HUES6 (cell line): ENCODE measurements at regions not wholly inside any gene's neighbourhood (a gene's known extent, or its start where the extent isn't known, plus 50 kb on each side); places are given as distances from the start of the nearest gene placed in this dataset.
"Not testable (repeated sequence)": the region's sequence is repeated elsewhere in the genome, so short reads cannot be mapped to it uniquely, and the experiment has no call there.

Experiments used
- H3K27ac ChIP-seq: 2 replicates; pipeline ENCODE4 v1.7.0; 2013; ENCODE audit warnings: low read depth, mild to moderate bottlenecking, low read length, inconsistent platforms
- H3K27me3 ChIP-seq: 2 replicates; pipeline ENCODE4 v1.6.1; 2013; ENCODE audit warnings: low read length; ENCODE audit not compliant: control insufficient read depth, insufficient read depth
- H3K36me3 ChIP-seq: 2 replicates; pipeline ENCODE4 v1.6.1; 2013; ENCODE audit warnings: low read length; ENCODE audit not compliant: control insufficient read depth, insufficient read depth
- H3K4me1 ChIP-seq: 2 replicates; pipeline ENCODE4 v1.6.1; 2013; ENCODE audit warnings: low read length; ENCODE audit not compliant: control insufficient read depth, insufficient read depth
- H3K4me3 ChIP-seq: 2 replicates; pipeline ENCODE4 v1.5.1; 2013; ENCODE audit warnings: low read depth, low read length
- H3K9ac ChIP-seq: one replicate; pipeline ENCODE4 v1.6.1; 2013; ENCODE audit warnings: mild to moderate bottlenecking, low read length
- H3K9me3 ChIP-seq: 2 replicates; pipeline ENCODE4 v1.6.1; 2013; ENCODE audit warnings: low read depth, low read length; ENCODE audit not compliant: control insufficient read depth, insufficient read depth

DNA sequence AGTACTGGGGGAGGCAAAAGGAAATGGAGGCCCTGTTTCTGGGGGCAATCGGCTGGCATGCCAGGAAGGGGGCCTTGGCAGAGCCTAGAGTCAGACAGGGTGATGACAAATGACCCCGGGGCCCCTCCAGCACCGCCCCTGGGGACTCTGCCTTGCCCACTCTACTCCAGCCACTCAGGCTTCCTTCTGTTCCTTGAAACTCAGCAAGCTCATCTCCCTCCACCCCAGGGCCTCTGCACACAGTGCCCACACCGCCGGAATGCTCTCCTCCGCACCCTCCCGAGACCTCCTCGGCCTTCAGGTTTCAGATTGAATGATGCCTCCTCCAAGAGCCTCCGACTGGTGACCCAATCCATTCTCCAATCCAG lies 122.5 kb upstream of the ZBTB40 start:
- no peaks in the 10 kb centered on the region for H3K9me3 ChIP-seq
- no peak overlapping the region for H3K27ac ChIP-seq
- H3K4me3 ChIP-seq = no peak overlapping the region
- no peak overlapping the region for H3K9ac ChIP-seq
- no peaks in the 10 kb centered on the region; the same call in 1 of the 2 replicates for H3K4me1 ChIP-seq
- no peaks in the 10 kb centered on the region for H3K36me3 ChIP-seq
- H3K27me3 ChIP-seq = no peaks in the 10 kb centered on the region

DNA sequence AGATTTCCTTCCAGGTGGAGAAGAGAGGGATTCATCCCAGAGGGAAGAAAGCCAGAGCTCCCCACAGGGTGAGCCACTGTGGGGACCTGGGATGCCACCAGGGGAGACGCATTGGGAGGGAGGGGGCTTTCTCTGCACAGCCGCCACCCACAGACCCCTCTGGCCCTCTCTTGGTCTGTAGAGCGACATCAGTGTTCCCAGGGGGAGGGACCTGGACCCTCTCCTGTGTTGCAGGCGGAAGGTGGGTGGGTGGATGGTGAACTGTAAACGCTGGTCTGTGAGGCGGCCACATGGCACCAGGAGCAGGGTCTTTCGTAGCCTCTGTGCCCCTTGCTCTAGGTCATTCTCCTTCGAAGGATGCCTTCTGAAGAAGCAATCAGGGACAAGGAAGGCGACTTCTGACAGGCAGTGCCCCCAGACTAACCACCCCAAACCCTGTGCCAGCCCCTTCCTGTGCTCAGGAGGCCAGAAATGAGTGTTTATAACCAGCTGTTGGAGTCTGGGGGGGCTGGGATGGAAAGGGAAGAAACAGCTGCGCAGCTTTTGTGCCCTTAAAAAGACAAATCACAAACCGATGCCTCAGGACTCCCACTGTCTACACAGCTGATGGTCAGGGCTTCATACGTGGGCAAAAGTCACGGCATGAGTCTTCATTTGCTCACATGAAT lies 121.4 kb upstream of the ZBTB40 start:
- H3K27ac ChIP-seq = no peak overlapping the region
- H3K36me3 ChIP-seq = no peaks in the 10 kb centered on the region
- H3K9me3 ChIP-seq = no peaks in the 10 kb centered on the region
- H3K9ac ChIP-seq = no peak overlapping the region
- no peaks in the 10 kb centered on the region for H3K27me3 ChIP-seq
- H3K4me1 ChIP-seq = no peaks in the 10 kb centered on the region; the same call in 1 of the 2 replicates
- no peak overlapping the region for H3K4me3 ChIP-seq

DNA sequence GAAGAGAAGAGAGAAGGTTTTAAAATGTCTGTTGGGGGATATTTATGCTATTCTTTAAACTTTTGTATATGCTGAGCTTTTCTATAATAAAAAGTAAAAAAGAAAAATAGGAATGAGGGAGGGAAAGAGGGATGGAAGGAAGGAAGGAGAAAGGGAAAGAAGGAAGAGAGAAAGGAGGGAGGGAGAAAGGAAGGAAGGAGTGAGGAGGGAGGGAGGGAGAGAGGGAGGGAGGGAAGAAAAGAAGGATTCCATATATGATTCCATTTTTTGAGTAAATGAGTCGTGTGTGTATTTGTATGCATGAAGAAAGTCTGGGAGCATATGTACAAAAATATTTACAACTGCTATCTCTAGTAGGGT lies 120.9 kb upstream of the ZBTB40 start:
- H3K4me3 ChIP-seq = no peak overlapping the region
- H3K9ac ChIP-seq = no peak overlapping the region
- H3K4me1 ChIP-seq = no peaks in the 10 kb centered on the region; the same call in 1 of the 2 replicates
- no peaks in the 10 kb centered on the region; the same call in 1 of the 2 replicates for H3K27me3 ChIP-seq
- H3K9me3 ChIP-seq = no peaks in the 10 kb centered on the region
- no peaks in the 10 kb centered on the region for H3K36me3 ChIP-seq
- no peak overlapping the region for H3K27ac ChIP-seq

DNA sequence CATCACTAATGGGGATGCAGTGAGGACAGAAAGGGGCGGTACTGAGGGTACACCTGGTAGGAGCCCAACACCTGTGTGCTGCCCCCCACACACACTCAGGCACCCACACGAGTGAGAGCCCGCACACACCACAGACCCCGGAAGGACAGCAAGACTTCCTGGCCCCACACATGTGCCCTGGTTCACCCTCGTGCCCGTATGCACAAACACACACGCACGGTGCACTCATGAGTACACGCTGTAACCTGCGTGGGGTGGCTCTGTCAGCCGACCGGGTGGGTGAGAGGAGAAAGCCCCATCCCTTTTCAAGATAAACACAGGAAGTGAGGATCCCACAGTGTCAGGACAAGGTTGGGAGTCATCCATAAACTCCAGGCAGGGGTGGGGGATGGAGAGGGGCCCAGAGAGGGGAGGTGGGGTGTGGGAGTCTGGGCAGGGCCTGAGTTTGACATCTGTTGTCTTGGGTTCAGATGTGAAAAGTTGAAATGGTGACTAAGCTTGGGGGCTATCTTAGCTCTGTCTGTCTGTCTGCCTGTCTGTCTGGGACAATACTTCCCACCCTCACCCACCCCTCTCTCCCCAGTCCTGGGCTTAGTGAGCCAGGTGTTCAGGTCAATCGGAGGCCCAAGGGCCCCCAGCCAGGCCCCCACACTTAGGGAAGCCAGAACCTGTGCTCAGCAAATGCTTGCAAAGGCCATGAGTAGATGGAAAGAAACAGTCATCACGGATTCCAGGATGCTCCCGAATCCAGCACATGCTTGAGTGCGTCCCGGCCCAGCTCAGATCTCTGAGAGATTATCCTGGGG lies 119.8 kb upstream of the ZBTB40 start:
- Histone ChIP-seq H3K36me3 (no peaks in the 10 kb centered on the region), H3K4me1 (no peaks in the 10 kb centered on the region), H3K4me3 (no peak overlapping the region), H3K27me3 (no peaks in the 10 kb centered on the region; the same call in 1 of the 2 replicates), H3K27ac (no peak overlapping the region), H3K9me3 (no peaks in the 10 kb centered on the region), H3K9ac (no peak overlapping the region)

DNA sequence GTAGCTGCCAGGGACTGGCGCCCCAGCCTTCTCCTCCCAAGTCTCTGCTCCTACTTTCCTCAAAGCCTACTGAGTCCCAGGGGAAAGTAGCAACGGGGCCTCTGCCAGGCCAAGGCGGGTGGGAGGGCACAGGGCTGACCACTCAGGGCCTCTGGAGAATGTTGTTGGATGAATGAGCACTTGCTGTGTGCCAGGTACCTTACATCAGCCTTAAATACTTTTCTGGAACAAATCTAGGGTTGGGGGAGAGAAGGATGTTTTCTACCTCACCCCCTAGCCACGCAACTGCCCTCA lies 119.3 kb upstream of the ZBTB40 start:
- H3K4me3 ChIP-seq = no peak overlapping the region
- H3K9ac ChIP-seq = no peak overlapping the region
- H3K27me3 ChIP-seq = peaks cover 2% of the 10 kb centered on the region; the same call in 1 of the 2 replicates
- H3K27ac ChIP-seq = no peak overlapping the region
- no peaks in the 10 kb centered on the region for H3K9me3 ChIP-seq
- no peaks in the 10 kb centered on the region for H3K4me1 ChIP-seq
- H3K36me3 ChIP-seq = no peaks in the 10 kb centered on the region

DNA sequence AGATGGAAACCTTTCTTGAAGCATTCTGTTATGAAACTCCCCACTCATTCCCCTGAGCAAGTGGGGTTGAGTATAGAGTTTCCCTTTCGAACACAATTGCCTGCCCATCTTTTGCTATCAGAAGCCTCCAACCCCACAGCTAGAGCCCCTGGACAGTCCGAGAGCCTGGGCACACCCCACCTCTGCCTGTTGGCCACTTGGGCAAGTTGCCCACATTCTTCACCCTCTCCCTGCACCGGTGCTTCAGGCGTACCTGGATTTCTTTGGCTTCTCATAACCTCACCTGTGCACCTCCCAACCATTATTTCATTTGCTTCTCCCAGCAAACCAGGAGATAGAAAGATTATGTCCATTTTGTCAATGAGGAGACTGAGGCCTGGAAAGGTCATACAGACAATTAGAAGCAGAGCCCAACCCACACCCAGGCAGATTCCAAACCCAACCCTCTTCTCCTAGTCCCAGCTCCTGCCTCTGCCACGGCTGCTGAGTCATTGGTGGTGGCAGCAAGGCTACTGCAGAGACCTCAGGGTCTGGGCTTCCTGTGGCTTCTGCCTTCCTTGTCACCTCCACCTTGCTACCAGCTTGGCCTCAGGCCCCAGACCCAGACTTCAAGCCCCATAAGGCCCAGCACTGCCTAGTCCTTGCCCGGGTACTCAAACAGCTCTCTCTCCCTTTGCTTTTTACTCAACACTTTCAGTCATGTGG lies 118.7 kb upstream of the ZBTB40 start:
- Histone ChIP-seq H3K4me3 (no peak overlapping the region), H3K4me1 (no peaks in the 10 kb centered on the region), H3K9me3 (no peaks in the 10 kb centered on the region), H3K9ac (no peak overlapping the region), H3K36me3 (no peaks in the 10 kb centered on the region), H3K27me3 (peaks cover 8% of the 10 kb centered on the region; the same call in 1 of the 2 replicates), H3K27ac (no peak overlapping the region)

DNA sequence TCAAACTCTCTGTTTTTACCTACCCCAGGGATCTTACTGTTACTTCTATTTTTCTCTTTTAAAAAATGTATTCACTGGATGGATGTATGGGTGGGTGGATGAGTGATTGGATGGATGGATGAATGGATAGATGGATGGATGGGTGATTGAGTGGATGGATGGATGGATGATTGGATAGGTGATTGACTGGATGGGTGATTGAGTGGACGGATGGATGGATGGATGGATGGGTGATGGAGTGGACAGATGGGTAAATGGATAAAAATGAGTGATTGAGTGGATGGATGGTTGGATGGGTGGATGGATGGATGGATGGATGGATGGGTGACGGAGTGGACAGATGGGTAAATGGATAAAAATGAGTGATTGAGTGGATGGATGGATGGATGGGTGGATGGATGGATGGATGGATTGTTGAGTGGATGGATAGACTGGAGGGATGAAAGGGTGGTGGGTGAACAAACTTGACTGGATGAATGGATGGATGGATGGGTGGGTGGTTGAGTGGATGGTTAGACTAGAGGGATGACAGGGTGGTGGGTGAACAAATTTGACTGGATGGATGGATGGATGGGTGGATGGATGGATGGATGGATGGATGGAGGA lies 118.0 kb upstream of the ZBTB40 start:
- Histone ChIP-seq H3K9ac (no peak overlapping the region), H3K4me1 (no peaks in the 10 kb centered on the region), H3K27me3 (peaks cover 14% of the 10 kb centered on the region; the same call in 1 of the 2 replicates), H3K27ac (no peak overlapping the region), H3K9me3 (no peaks in the 10 kb centered on the region), H3K36me3 (no peaks in the 10 kb centered on the region), H3K4me3 (no peak overlapping the region)

DNA sequence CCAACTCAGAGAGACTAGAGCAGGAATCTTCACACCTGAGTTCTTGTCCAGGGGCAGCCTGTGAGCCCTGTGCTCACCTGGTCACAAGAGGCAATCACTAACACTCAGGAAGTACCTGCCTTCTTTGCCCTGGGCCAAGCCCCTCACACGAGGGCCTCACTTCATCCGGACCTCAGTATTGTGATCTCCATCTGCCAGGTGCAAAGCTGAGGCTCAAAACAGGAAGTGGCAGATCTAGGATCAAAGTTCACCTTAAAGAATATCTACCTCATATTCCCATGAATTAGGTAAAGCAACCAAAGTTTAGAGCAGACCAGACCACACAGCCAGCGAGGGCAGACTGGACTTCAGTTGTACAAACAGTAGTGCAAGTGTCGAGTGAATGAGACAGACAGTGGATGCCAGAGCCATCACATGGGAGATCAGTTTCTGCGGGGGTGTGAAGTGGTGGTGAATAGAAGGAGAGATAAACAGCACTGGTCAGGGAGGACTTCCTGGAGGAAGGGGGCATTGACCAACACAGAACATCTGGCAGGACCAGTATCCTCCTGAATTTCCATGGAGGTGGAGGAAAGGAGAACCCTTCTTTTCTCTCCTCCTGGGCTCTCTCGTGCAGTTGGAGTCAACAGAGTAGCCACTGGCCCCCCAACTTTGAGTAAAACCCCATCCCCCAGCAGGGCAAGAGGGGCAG lies 116.6 kb upstream of the ZBTB40 start:
- Histone ChIP-seq H3K36me3 (no peaks in the 10 kb centered on the region), H3K4me3 (no peak overlapping the region), H3K9ac (no peak overlapping the region), H3K27ac (no peak overlapping the region), H3K9me3 (no peaks in the 10 kb centered on the region), H3K27me3 (peaks cover 20% of the 10 kb centered on the region; the same call in 1 of the 2 replicates), H3K4me1 (peaks cover 6% of the 10 kb centered on the region; the same call in 1 of the 2 replicates)

DNA sequence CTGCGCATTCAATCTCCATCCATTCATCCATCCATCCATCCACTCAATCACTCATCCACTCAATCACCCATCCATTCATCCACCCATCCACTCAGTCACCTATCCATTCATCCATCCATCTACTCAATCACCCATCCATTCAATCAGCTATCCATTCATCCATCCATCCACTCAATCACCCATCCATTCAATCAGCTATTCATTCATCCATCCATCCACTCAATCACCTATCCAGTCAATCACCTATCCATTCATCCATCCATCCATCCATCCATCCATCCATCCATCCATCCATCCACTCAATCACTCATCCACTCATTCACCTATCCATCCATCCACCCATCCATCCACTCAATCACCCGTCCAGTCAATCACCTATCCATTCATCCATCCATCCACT lies 115.4 kb upstream of the ZBTB40 start:
- H3K27me3 ChIP-seq = peaks cover 21% of the 10 kb centered on the region; the same call in 1 of the 2 replicates
- H3K4me1 ChIP-seq, H3K9ac ChIP-seq, H3K36me3 ChIP-seq, H3K4me3 ChIP-seq, H3K27ac ChIP-seq, H3K9me3 ChIP-seq: not testable (repeated sequence)

DNA sequence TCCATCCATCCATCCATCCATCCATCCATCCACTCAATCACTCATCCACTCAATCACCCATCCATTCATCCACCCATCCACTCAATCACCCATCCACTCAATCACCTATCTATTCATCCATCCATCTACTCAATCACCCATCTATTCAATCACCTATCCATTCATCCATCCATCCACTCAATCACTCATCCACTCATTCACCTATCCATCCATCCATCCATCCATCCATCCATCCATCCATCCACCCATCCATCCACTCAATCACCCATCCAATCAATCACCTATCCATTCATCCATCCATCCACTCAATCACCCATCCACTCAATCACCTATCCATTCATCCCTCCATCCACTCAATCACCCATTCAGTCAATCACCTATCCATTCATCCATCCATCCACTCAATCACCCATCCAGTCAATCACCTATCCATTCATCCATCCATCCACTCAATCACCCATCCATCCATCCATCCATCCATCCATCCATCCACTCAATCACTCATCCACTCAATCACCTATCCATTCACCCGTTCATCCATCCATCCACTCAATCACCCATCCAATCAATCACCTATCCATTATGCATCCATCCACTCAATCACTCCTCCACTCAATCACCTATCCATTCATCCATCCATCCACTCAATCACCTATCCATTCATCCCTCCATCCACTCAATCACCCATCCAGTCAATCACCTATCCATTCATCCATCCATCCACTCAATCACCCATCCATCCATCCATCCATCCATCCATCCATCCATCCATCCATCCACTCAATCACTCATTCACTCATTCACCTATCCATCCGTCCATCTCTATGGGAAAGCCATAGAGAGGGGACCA lies 114.7 kb upstream of the ZBTB40 start:
- H3K36me3 ChIP-seq, H3K4me1 ChIP-seq, H3K27ac ChIP-seq, H3K9ac ChIP-seq, H3K9me3 ChIP-seq, H3K4me3 ChIP-seq: not testable (repeated sequence)
- H3K27me3 ChIP-seq = peaks cover 21% of the 10 kb centered on the region; the same call in 1 of the 2 replicates
